SH-SY5Y (cell line): ENCODE measurements at regions not wholly inside any gene's neighbourhood (a gene's known extent, or its start where the extent isn't known, plus 50 kb on each side); places are given as distances from the start of the nearest gene placed in this dataset.

Experiments used
- GATA2 ChIP-seq: IDR thresholded peaks from 2 replicates; pipeline ENCODE4 v1.6.1; 2011; ENCODE audit warnings: mild to moderate bottlenecking, low read depth, low read length
- GATA3 ChIP-seq: IDR thresholded peaks from 2 replicates; pipeline ENCODE4 v1.6.1; 2011; ENCODE audit warnings: low read depth, mild to moderate bottlenecking, low read length, moderate library complexity

- TF ChIP-seq GATA3 (no peak), GATA2 (no peak)
These were observed 158.2 kb upstream of the PRKCQ start for GRCh38 chr10:6738112-6738768.

DNA sequence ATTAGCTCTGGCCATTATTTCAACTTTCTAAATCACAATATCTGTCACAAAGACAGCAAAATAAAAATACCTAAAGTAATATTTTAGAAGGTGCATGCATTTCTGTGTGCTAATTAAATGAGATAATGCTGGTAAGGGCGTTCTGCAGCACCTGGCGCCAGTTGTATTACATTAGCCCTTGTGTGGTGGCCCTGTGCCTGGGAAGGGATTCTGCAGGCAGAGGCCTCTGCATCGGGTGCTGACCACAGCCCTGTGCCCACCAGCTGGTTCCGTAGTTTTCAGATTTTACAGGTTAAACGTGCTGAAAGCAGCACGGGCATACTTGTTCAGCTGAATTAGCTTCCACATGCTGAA, 157.7 kb upstream of the PRKCQ start:
- TF ChIP-seq GATA2 (no peak), GATA3 (no peak)

GRCh38 chr10:6737080-6737641, 157.1 kb upstream of the PRKCQ start:
- TF ChIP-seq GATA3 (no peak), GATA2 (no peak)

GRCh38 chr10:6734286-6734685, 154.2 kb upstream of the PRKCQ start:
- TF ChIP-seq GATA3: no peak
- no peak for TF ChIP-seq GATA2

DNA sequence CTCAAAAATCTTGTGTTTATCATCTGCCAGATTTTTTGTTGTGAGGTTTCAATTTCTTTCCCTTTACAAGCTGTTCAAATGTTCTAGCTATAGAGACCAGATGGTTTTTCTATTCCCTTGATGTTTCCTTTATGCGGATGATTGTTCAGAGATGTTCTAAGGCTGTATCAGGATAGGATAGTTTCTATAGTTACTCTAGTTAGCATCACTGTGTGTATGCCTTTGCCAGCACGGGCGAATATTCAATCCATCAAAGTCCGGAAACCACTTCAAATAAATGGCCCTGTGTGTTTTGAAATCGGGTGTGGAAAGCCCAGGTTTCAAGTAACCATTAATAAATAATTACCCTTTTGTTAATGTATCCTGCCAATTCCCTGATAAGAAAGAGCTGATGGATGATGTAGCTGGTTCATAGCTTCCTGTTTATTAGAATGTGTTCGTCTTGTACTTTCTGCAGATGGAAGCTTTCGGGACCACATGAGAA, 149.8 kb upstream of the PRKCQ start:
- TF ChIP-seq GATA3 (no peak), GATA2 (no peak)

- no peak for TF ChIP-seq GATA3
- TF ChIP-seq GATA2: no peak
These were observed 149.1 kb upstream of the PRKCQ start for GRCh38 chr10:6729071-6729774.

DNA sequence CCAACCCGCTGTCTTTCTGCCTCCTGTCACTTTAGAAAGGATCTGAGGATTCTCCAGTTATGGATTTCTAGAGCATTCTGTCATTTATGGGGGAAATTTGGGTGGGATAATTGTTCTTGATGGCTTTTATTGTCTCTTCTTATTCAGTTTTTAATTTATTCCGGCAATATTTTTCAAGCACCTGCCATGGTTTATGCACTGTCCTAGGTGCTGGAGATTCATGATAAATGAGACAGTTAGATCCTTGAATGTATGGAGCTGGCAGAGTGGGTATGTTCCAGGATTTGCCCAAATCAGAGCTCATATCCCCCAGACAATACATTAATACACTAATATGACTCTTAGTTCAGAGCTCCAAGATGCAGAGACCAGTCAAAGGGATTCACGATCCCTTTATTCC, 146.8 kb upstream of the PRKCQ start:
- no peak for TF ChIP-seq GATA3
- TF ChIP-seq GATA2: no peak

DNA sequence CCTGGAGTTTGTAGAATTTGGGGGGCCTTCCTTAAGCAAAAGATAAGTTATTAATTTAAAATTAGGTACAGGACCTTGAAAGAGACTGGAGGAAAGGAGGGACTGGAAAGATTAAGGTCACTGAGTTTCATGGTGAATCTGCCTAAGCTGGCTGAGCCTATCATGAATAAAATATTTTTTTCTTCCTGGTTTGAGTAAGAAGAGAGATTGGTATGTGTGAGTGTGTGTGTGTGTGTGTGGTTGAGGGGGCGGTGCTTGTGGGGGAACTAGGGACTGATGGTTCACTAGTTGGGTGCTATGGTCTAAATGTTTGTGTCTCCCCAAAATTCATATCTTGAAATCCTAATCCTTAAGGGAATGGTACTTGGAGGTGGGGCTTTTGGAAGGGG, 142.5 kb upstream of the PRKCQ start:
- TF ChIP-seq GATA2 (no peak), GATA3 (no peak)

- TF ChIP-seq GATA3 (no peak), GATA2 (no peak)
These were observed 142.0 kb upstream of the PRKCQ start for GRCh38 chr10:6721964-6722615.

GRCh38 chr10:6721480-6721879, 141.4 kb upstream of the PRKCQ start:
- TF ChIP-seq GATA3 (no peak), GATA2 (no peak)

- no peak for TF ChIP-seq GATA2
- no peak for TF ChIP-seq GATA3
These were observed 139.5 kb upstream of the PRKCQ start for GRCh38 chr10:6719561-6719960.

DNA sequence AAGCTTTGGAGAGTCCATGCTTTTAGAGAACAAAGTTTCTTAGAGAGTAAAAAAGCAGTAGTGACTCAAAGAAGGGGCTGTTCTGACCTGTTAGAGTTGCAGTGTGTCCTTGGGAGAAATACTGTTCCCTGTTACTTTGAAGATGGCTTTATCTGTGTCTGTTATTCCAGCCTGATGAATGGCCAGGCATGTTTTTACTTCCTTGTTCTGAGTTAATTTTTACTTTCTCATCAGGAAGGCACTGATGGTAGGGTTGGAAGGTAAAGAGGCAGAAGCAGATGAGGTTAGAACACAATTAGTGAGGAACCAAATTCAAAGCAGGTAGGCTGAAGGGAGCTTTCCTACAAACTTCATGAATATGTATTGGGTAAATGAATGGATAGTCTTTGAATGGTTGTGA, 138.5 kb upstream of the PRKCQ start:
- no peak for TF ChIP-seq GATA3
- no peak for TF ChIP-seq GATA2

DNA sequence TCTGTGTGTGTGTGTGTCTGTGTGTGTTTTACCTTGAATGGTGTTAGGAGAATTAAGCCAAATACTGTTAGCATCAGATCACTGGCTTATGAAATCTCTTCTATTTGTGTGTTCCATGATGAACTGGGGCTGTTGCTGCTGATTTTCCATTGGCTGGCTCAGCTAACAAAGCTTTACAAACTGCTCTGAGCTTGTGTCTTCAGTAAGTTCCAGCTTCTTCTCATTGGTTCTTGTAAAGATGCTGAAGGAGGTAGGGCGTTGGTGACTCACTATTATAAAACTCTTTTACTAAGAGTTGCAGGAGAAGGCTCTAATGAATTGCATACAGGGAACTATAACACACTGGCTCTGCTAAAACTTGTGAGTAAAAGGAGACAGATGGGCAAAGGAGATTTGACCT, 136.4 kb upstream of the PRKCQ start:
- TF ChIP-seq GATA3 (no peak), GATA2 (no peak)

DNA sequence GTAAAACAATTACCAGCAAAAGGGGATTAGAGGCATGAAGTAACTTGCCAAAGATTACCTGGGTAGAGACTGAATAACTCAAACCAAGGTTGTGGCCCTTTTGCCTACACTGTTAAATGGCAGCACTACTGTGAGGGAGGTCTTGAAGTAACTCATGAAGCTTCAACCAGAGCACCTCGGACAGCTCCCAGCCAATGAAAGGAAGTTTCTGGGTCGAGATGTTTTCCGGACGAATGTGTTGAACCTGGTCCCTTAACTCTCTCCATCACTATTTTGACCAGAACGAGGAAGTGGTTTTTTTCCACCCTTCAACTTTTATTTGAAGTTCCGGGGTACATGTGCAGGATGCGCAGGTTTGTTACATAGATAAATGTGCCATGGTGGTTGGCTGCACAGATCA, 133.6 kb upstream of the PRKCQ start:
- TF ChIP-seq GATA3 (no peak), GATA2 (no peak)

GRCh38 chr10:6713120-6713519, 133.0 kb upstream of the PRKCQ start:
- TF ChIP-seq GATA3 (no peak), GATA2 (no peak)

- TF ChIP-seq GATA3 (no peak), GATA2 (no peak)
These were observed 131.8 kb upstream of the PRKCQ start for GRCh38 chr10:6711881-6712280.

- TF ChIP-seq GATA2: 0 out of 2 replicates have a peak, but pooled peaks have one; percentile 18
- 0 out of 2 replicates have a peak, but pooled peaks have one; percentile 25 for TF ChIP-seq GATA3
These were observed 131.3 kb upstream of the PRKCQ start for GRCh38 chr10:6711408-6711841.
